Skin epidermis (tissue), 12 donors: ENCODE measurements at regions not wholly inside any gene's neighbourhood (a gene's known extent, or its start where the extent isn't known, plus 50 kb on each side); places are given as distances from the start of the nearest gene placed in this dataset.

ENCODE experiments used
- H3K27ac ChIP-seq, 21 experiments: fragments of 200-600 bp; sonication (generic) in 11 of 21; one replicate each; pipeline ENCODE4 v1.5.0; 2020; ENCODE audit warnings: mild to moderate bottlenecking in 3 of 21, inconsistent platforms in 2 of 21, moderate library complexity in 2 of 21
- H3K4me3 ChIP-seq, 7 experiments: fragments of 200-600 bp; sonication (generic) in 2 of 7; one replicate each; pipeline ENCODE4 v1.5.0; 2020; ENCODE audit warnings: inconsistent platforms in 2 of 7, mild to moderate bottlenecking in 2 of 7, moderate library complexity in 1 of 7

DNA sequence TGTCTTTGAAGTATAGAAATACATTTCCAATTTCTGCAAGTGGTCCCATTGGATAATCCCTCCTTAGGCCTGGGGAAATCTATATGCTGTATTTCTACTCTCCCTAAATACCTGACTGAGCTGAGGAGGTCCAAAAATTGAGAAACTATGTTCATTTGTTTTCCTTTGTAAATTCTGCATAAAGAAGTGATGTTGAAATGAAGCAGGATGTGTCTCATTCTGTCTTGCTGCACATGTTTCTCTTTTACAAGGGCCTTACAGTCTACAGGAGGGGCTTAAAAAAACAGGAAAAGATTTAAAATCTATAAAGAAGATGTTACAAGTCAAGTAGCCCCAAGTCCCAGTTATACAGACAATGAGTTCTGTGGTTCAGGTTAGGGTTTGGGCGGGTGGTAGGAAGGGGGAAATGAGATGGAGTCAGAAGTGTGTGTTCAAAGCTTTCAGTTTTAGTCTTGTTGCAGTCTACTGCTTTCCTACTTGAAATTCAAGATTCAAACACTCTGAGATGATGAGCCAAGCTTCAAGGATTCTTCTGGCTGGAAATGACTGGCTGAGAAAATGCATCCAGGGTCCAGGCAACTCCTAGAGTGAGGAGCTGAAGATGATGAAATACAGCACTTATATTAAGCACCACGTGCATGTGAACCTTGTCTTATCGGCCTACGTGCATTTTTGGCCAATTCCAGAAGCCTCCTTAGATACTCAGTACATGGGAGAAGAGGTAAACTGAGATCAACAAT is 146.3 kb upstream of the CELF4 start:
- no peak overlapping the region for H3K4me3 ChIP-seq
- H3K27ac ChIP-seq: no peak overlapping the region

DNA sequence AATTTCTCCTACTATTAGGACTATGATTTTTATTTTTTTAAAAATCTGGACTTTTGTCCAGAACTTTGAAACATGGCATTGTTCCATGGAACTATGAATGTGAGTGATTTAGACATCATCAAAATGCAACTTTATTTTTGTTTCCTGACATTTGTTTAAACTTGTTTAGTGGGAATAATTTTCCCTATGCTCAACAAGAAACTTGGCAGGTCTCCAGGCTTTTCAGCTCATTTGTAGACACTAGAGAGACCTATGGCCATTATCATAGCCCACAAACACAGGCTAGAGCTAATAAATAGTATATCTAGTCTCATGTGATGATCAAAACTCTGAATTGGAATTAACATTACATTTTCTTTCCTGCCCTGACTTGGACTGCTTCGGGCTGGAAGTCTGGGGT is 145.1 kb upstream of the CELF4 start:
- H3K4me3 ChIP-seq: no peak overlapping the region

DNA sequence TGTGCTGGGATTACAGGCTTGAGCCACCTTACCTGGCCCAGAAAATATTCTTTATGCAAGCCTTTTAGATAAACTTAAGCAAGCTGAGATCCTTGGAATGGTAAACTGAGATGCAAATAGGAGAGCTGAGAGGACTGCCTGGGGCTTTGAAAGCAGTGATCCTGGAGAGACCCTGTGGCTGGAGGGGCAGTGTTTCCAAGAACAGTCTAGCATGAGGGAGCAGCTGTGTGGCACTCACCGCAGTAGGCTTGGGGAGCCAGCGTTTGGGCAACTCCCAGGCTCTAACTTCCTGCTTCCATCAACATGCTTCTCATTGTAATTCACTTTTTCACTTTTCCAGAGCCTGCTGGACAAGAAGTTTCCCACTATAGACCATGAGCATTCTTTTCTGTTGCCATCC is 144.1 kb upstream of the CELF4 start:
- H3K27ac ChIP-seq: no peak overlapping the region

More for the DNA sequence above, 145.1 kb upstream of the CELF4 start:
- H3K27ac ChIP-seq: no peak overlapping the region

DNA sequence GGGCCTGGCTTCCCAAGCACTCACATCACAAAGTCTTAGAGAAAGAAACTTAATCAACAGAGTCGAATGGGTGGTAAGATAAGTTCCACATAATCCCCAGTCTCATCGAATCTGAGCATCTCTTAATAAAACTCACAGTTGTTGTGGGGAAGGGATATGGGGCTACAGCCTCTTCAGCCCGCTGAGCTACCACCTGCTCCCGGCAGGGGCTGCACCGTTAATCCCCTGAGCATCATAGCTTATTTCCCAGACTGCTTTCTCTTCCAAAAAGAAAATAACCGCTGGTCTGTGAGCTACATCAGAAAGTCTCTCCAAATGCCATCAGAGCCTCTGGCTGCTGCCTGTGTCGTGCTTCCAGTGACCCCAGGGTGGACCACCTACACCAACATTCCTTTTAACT is 139.4 kb upstream of the CELF4 start:
- no peak overlapping the region for H3K27ac ChIP-seq
- no peak overlapping the region for H3K4me3 ChIP-seq

More for the DNA sequence above, 144.1 kb upstream of the CELF4 start:
- H3K4me3 ChIP-seq: no peak overlapping the region

DNA sequence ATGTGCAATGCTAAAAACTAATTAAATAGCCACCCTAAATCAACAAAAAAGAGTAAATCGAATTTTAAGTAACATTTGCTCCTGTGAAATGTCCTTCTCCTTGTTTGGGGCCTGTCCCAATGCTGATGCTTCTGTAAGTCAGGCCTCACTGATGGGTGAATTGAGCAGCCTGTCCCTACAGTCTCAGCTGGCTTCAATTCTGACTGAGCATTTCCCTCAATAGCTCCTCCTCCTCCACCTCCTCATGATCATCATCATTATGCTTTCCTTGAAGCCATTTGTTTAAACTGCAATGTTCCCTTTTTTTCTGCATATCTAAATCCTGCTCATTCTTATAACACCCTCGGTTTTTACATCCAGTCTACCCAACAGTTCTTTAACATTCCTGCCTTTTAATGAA is 137.2 kb upstream of the CELF4 start:
- no peak overlapping the region for H3K27ac ChIP-seq
- H3K4me3 ChIP-seq: no peak overlapping the region

DNA sequence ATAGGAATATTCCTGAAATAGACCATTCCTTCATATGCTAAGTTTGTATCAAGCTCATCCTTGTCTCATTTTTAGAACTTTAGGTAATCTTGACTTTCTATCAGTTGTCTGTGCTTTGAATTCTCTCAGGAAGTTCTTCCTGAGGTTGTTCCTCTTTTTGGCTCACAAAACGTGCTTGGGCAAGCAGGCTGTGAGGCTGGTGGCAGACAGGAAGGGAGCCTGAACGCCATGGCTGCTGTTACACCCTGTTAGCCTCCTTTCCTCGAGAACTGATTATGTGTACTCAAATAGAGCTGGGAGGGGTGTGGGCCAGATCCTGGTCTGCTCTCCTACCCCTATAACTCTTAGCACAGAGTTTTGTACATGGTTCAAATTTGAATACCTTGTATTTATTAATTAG is 136.4 kb upstream of the CELF4 start:
- H3K4me3 ChIP-seq: no peak overlapping the region
- H3K27ac ChIP-seq: no peak overlapping the region

DNA sequence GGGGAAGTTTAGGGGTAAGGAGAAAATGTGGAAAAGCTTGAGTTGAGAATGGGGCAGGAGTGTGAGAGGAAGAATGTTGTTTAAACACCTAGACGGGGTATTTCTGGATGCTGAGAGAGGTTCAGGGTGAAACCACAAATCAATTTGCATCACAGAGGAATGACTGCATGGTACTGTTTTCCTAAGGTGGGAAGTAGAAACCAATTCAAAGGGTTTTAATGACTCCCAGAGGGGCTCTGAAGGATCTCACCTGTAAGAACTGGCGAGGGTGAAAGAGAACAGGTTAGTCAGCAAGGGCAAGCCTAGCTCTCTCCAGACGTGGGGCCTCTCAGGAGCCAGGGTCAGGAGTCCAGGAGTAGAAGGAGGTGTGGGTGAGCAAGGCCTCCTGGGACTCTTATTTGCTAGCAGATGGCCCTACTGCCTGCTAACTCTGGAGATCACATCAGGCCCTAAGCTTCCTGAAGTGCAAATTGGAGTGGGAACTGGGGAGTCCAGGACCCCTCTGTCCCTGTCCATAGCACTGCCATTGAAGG is 133.0 kb upstream of the CELF4 start:
- Histone ChIP-seq H3K27ac (no peak overlapping the region), H3K4me3 (no peak overlapping the region)

DNA sequence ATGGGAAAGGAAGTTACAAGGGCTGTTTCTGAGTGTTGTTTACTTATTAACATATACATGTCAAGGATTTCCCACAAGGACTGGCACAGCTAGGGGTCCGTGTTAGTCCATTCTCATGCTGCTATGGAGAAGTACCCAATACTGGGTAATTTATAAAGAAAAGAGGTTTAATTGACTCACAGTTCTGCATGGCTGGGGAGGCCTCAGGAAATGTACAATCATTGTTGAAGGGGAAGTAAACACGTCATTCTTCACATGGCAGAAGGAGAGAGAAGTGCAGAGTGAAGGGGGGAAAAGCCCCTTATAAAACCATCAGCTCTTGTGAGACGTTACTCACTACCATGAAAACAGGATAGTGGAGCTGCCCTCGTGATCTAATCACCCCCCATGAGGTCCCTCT is 128.9 kb upstream of the CELF4 start:
- no peak overlapping the region for H3K27ac ChIP-seq

DNA sequence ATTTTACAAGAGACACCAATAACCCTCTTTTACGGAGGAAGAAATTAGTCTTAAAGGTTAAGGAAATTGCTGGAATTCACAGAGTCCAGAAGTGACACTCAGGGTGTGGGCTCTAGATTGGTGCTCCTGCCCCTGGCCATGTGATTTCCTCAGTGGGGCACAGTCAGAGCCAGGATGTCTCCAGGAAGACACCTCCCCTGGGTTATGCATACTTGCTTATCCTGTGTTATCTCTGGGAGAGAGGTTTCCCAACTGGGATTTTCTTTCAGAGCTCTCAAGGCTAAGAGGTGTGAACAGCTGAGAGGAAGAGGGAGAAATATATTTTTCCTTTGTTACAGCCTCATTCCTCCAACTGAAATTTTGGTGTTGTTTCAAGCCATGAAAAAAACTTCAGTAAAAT is 125.6 kb upstream of the CELF4 start:
- H3K27ac ChIP-seq: no peak overlapping the region
- no peak overlapping the region for H3K4me3 ChIP-seq

More for the DNA sequence above, 128.9 kb upstream of the CELF4 start:
- H3K4me3 ChIP-seq: no peak overlapping the region

DNA sequence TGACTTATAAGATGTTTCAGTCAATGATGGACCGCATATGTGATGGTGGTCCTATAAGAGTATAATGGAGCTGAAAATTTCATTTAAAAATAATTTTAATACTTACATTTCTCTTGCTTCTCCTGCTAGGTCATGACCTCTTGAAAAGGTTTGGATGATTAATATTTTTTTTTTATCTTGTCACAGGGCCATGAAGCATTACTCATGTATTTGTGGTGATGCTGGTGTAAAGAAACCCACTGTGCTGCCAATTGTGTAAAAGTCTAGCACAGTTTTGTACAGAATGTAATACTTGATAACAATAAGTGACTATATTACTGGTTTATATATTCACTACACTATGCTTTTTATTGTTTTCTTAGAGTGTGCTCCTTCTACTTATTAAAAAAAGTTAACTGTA is 124.2 kb upstream of the CELF4 start:
- Histone ChIP-seq H3K4me3 (no peak overlapping the region), H3K27ac (no peak overlapping the region)

DNA sequence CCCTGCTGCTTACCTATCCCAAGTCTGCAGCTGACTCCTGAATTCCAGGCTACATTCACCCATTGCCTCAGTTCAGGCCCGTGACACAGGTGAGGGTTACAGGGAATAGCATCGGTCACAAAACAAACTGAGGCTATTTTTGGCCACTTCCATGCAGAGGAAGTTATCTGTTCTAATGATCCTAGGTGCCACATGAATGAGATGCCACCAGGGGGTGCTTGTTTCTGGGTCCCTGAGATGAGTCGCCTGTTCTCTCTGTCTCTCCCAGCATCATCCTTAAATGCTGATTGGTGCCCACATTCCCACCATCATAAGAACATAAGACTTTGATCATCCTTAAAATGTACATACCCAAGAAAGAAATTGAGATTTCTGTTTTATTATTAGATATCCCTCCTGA is 119.0 kb upstream of the CELF4 start:
- Histone ChIP-seq H3K27ac (no peak overlapping the region), H3K4me3 (no peak overlapping the region)

DNA sequence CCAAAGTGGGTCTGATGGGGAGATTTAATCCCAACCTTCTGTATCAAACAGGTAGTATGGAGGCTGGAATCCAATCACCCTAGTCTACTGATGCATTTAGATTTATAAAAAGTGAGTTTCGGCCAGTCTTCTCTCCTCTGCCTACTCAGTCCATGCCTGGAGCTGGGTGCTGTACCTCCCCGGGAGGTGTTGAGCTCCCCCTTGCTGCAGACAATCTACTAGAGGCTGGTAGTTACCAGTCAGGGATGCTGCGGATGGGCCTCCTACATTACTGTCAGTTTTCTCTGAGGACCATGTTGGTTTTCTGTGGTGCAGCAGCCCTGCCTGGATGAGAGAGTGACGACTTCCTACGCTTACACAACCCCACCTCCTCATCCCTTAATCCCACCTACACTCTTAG is 118.6 kb upstream of the CELF4 start:
- H3K4me3 ChIP-seq: no peak overlapping the region
- no peak overlapping the region for H3K27ac ChIP-seq

DNA sequence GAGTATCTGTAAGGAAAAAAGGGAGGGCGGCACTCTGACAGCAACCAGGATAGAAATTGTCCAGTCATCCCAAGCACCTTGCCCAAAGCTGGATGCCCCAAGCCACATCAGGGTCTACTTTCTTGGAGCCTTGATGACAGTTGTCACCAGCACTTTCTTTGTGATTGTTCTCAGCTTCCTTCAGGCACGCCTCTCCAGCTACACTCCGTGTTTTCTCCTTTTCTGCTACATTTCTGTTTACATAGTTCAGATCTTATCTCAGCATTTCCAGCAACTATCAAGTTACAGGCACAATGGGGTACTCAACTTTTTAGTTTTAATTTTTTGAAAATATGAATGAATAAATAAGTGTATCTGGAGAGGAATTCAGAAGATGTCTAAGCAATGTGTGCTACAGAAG is 115.3 kb upstream of the CELF4 start:
- Histone ChIP-seq H3K4me3 (no peak overlapping the region), H3K27ac (no peak overlapping the region)

DNA sequence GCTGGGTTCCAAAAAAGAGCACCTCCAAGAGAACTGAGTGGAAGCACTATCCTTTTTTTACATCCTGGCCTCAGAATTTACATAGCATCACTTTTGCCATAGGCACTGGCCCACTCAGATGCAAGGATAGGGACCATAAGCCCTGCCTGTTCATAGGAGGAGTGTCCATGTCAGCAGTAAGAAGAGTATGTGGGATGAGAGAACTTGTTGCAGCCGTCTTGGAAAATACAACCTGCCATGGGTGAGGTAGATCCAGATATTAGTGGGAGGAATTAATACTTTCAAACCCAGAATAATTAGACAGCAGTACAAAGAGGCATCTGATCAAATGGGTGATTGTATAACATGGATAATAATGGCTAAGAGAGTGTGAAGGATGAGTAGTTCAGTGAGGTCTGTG is 110.7 kb upstream of the CELF4 start:
- no peak overlapping the region for H3K27ac ChIP-seq
- H3K4me3 ChIP-seq: no peak overlapping the region

DNA sequence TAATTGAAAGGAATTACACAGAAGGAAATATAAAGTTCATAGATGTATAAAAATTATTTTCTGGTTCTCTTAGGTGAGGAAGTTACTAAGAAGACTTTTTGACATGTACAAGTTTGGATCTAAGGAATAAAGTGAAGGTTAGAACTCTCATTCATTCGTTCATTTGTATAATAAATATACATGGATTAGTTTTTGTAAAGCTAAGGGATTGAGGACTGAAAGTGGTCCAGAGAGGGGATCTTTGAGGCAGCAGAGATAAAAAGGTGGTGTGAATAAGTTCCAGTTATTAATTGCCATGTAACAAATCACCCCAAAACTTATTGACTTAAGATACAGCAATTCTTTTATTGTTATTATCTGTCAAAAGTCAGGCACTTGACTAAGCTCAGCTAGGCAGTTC is 110.1 kb upstream of the CELF4 start:
- Histone ChIP-seq H3K4me3 (no peak overlapping the region), H3K27ac (no peak overlapping the region)

DNA sequence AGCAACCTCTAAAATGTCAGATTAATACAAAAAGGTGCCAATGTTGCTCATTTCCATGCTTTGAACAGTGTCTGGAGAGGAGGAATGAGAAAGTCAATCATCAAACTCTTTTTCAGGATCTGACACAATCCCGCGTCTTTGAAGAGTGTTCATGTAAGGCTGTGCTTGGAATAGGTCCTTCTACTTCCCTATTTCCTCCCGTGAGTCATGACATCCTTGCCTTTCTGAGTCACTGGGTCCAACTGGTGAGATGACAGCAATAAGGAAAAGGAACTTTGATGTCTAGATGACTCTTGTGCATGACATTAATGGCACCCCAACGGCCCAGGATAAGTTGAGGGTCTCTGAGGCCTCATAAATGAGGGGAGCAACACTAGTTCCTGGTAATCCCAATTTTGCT is 109.0 kb upstream of the CELF4 start:
- no peak overlapping the region for H3K27ac ChIP-seq
- no peak overlapping the region for H3K4me3 ChIP-seq

DNA sequence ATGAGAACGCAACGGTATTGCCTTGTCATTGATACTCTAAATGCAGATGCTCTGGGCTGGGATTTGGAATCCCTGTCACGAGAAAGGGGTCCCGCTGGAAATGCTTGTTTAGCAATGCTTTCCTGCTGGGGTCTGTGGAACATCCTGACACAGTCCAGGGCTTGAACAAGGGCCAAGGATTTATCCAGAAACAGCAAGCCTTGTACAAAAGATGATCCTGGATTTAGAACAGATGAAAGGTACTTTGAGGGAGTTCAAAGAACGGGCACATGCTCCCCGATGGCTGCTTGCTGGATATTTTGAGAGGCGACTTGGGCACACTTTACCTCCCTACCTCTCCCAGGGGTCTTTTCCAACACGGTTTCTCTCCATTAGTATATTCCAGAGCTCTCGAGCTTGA is 108.1 kb upstream of the CELF4 start:
- Histone ChIP-seq H3K27ac (no peak overlapping the region), H3K4me3 (no peak overlapping the region)

DNA sequence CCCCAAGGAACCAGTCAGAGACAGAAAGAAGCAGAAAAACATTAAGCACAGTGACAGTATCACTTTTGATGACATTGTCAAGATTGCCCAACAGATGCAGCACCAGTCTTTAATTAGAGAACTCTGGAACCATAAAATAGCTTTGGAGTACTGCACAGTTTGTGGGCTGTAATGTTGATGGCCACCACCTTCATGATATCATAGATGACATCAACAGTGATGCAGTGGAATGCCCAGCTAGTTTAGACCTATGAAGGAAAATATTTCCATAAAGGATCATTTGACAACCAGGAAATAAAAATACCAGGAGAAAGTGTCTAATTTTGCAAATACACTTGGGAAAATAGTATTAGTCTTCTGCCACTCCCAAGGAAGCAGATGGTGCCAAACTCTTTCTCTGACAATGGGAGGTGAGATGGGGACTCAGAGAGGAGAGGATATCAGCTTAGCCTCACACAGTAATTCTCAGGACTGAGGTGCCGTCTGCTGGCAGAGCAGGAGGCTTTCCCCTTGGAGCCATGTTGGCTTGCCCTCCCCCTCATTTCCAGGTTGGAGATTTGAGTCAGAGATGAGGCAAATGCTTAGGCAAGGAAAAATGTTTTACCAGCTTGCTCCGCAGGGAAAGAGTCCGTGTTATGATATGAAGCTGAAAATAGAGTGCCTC is 107.5 kb upstream of the CELF4 start:
- H3K4me3 ChIP-seq: no peak overlapping the region
- no peak overlapping the region for H3K27ac ChIP-seq

DNA sequence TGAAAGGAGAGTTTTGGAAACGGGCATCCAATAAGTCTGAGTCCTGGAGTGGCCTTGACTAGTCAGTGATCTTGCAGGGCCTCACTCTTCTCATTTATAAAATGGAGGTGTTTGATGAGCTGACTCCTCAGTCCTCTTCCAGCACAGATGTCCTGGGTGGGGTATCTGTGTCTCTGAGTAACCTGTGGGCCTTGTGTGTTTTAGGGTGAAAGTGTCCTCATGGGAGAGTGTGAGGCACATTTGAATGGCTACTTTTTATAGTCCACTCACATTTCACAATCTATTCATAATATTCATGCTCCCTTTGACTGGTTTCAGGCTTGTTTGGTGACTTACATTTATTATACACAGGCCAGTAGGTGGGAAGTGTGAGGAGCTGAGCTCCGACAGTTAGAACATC is 106.4 kb upstream of the CELF4 start:
- no peak overlapping the region for H3K27ac ChIP-seq
- no peak overlapping the region for H3K4me3 ChIP-seq

DNA sequence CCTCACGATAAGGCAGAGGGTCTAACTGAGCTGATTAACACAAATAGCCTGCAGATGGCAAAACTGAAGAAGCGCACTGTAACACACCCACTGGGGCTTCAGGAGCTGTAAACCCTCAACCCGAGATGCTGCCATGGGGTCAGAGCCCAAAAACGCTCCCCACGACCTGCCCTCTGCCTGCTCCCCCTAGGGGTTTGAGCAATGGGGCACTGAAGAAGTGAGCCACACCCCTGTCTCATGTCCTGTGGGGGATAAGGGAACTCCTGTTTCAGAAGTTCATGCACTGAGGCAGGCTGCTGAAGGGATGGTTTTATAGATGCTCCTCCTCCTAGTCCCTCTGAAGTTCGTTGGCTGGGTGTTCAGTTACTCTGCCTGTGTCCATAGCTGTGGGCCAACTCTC is 105.9 kb upstream of the CELF4 start:
- H3K27ac ChIP-seq: no peak overlapping the region
- no peak overlapping the region for H3K4me3 ChIP-seq

DNA sequence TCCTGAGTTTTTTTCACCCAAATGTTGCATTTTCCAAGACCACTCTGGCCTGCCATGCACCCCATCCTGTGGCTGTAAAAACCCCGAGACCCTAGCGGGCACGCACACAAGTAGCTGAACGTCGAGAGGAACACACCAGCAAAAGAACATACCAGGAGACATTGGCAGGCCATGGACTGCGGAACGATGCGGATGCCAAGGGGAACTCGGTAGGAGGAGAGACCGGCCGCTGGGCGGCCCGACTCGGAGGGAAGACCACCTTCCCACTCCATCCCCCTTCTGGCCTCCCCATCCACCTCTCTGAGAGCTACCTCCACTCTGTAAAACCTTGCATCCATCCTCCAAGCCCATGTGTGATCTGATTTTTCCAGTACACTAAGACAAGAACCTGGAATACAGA is 105.5 kb upstream of the CELF4 start:
- Histone ChIP-seq H3K4me3 (no peak overlapping the region), H3K27ac (no peak overlapping the region)
